ENCODE measurements at regions not wholly inside any gene's neighbourhood (a gene's known extent, or its start where the extent isn't known, plus 50 kb on each side); places are given as distances from the start of the nearest gene placed in this dataset.

- no peak for DNase-seq
Measured at GRCh38 chr17:68740555-68741447, 139.6 kb upstream of the FAM20A start.

DNA sequence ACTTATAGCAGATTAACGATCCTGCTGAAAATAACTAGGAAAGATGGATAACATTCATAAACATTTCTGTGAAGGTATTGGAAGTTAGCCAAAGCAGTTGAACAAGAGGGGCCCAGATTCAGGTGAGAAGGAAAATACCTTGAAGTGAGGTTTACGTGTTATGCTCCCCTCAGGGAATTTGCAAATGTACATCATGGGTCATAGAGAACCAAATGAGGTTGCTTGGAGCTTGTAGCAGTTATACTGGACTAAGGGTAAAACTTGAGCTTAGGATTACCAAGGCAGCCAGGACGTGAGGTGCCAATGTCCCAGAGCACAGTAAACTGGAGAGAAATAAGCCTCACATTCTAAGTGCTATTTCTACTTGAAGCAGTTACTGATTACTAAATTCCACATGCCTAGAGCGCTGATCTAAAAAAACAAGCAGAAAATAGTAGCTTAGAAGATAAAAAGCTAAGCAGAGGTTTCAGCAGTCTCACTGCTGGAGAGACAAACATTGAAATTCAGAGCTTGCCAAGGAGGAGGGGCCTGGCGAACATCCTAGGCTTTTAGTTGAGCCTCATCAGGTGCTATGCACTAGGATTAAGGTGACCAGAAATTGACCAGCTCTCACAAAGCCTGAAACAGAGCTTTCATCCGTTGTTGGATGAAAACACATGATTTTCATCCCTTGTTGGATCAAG is 136.7 kb upstream of the FAM20A start:
- DNase-seq, result no peak

DNA sequence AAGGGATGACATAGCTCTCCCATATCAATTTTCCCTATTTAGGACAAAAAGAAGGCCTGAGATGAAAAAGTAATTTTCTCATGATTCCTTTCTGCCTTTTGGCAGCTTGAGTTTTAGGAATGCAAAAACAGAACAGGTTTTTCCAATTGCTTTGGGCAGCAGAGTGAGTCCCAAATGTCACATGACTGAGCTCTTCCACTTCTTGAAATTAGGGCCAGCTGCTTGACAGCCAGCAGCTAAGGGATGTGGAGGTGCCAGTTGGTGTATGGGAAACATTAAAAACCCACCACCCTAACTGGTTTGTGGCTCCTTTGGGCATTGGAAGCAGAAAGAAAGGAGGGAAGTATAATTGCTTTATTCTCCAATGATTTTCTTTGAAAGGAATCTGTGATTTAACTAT is 133.8 kb upstream of the FAM20A start:
- no peak for DNase-seq

DNA sequence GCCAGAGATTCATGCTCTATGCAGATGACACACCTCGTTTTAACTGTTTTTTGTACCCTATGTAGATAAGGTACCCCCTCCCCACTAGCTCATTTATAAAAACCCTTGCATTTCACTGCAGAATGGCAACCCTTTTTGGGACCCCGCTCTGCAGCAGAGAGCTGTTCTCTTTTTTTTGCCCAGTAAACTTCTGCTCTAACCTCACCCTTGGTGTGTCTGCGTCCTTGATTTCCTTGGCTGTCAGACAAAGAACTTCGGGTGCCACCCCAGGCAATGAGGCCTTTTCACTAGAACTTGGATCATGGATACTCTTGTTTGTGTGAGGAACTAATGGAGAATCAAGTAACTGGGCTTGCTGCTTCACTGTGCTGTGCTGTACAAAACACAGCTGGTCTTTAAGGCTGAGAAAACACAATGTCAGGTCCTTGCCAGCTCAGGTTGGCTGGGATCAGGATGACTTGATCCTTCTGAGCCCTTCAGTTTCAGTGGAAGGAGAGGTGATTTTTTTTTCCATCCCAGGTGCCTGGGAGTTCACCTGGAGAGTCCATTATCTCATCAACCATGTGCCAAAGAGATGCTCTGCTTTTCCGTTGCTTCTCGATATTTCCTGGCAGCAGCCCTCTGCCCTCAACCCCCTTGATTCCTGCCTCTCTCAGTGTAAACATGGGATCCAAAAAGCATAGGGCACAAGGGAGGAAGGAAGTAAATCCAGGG is 133.2 kb upstream of the FAM20A start:
- no peak for DNase-seq

GRCh38 chr17:68733241-68734176 is 132.3 kb upstream of the FAM20A start:
- DNase-seq, result no peak

GRCh38 chr17:68732301-68732749 is 131.2 kb upstream of the FAM20A start:
- no peak for DNase-seq

GRCh38 chr17:68731465-68731864 is 130.3 kb upstream of the FAM20A start:
- no peak for DNase-seq

- DNase-seq, result no peak
Measured at GRCh38 chr17:68719431-68719830, 118.3 kb upstream of the FAM20A start.

DNA sequence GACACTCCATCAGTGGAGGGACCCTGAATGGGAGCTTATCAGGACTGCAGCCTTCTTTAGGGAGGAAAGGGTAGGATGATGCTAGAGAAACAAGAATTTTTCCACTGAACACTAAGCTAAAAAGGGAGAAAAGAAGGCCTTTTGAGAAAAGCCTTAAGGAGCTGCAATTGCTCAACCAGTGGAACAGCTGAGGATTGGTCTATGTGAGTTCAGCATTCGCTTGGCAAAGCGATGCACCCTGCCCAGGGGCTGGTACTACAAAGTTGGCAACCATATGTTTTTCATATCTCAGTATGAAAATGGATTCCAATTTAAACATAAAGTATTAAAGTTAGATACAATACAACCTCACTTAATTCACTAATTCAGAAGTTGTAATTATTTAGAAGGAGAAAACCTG is 117.8 kb upstream of the FAM20A start:
- DNase-seq, result no peak

- DNase-seq, result no peak
Measured at GRCh38 chr17:68718465-68718864, 117.3 kb upstream of the FAM20A start.

DNA sequence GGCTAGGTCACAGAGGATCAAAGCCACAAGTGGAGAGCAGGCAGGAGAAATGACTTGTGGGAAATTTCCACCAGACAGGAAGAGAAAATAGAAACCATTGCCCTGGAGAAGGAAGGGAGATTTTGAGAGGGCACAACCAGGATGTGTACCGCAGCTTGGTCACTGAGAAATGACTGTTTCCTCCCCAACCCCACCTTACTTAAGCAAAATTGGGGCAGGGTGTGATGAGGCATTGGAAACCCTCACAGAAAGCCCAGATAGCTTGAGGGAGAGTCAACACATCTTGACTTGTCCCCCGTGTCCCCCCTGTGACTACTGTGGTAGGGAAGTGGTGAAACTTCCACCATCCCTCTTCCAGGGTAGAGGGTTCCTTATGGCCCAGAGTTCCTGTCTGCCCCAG is 113.5 kb upstream of the FAM20A start:
- no peak for DNase-seq

GRCh38 chr17:68711858-68712257 is 110.7 kb upstream of the FAM20A start:
- no peak for DNase-seq

DNA sequence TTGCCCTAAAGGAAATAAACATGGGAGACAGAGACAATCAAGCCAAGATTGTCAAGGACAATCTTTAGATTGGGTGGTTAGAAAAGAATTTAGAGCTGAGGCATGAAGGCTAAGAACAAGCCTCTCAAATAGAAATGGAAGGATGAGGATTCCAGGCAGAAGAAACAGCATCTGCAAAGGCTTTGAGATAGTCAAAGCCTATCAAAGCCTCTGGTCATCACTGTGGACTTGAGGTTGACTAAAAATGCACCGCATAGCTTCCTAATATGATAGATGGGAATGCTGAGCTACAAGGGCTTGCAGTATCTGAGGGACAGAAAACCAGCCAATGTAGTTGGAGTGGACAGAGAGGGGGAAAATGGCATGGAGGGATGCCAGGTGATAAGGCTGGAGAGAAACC is 109.8 kb upstream of the FAM20A start:
- no peak for DNase-seq

GRCh38 chr17:68710035-68710780 is 109.0 kb upstream of the FAM20A start:
- peak; percentile 19 for DNase-seq

DNA sequence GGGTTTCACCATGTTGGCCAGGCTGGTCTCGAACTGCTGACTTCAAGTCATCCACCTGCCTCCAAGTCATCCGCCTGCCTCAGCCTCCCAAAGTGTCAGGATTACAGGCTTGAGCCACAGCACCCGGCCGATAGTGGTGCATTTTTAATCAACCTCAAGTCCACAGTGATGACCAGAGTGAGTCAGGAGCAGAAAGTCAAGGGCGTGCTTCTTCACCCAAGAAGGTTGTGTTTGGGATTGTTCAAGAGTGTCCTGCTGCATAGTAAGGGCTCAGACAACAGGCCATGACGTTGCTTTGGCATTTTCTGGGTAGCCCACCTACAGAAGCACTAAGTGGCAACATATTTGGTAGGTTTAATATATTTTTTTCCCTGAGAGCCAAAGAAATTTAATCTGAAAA is 108.3 kb upstream of the FAM20A start:
- DNase-seq, result no peak

DNA sequence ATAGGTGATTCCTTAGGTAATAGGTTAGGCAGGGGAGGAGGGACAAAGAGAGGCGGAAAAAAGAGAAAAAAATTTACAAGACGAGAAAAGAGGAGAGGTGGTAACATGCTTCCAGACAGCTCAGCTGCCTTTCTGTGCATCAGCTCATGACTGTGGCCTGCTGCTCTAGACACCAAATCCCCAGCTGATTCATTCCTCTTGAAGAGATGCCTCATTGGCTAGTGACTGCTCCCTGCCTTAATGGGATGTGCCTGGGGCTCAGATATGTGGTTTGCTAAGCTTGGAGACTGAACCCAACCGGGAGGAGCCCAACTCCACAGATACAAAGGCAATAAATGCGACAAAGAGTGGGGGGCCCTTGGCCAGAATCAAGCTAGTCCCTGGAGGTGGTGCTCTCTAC is 105.9 kb upstream of the FAM20A start:
- no peak for DNase-seq

DNA sequence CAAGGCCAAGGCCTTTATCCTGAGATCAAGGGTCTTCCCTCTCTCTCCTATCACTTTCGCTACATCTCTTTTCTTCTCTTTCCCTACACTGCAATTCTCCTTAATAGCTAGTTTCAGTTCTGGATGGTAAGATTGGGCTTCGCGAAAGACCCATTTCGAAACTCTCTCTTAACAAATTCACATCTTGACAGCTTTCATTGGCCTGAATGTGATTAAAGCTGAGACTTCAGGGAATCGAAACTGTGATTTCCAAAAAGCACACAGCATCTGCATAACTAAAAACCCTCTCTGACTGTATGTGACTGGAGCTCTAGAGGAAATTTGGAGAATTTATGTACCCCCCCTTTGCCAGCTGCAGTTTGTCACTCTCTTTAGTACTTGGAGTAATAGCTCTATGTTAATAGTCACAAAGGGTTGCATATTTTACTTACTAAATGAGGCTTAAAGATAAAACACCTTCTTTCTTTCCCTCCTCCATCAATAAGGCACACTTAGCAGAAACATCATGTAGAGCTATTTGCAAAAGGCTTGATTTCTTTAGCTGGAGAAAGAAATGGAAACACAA is 105.3 kb upstream of the FAM20A start:
- peak; percentile 36 for DNase-seq

DNA sequence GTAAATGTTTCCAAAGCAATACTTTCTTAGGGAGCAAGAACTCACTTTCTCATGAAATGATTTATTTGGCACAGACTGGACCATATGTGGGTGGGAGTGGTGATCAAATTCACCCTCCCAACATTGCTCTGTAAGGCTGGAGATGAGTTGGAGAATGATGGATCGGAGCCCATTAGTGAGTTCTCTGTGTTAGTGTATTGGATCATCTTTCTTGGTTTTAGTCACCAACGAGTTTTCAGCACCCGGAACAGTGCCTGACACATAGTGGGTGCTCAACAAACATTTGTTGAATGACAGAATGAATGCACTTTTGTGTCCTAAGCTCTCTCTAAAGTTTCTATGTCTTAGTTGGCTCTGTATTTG is 104.5 kb upstream of the FAM20A start:
- no peak for DNase-seq

- no peak for DNase-seq
Measured at GRCh38 chr17:68704871-68705713, 103.9 kb upstream of the FAM20A start.

GRCh38 chr17:68701046-68701445 is 99.9 kb upstream of the FAM20A start:
- no peak for DNase-seq

All from left kidney (tissue), 1 donor.